Ovary (tissue), 3 donors: ENCODE measurements at regions not wholly inside any gene's neighbourhood (a gene's known extent, or its start where the extent isn't known, plus 50 kb on each side); places are given as distances from the start of the nearest gene placed in this dataset.

Experiments
- EP300 ChIP-seq: sonication (generic); formaldehyde crosslinking; IDR thresholded peaks from one replicate; pipeline ENCODE4 v1.6.1; 2017; ENCODE audit warnings: antibody characterized with exemption
- POLR2A ChIP-seq: fragments of 450-650 bp; IDR thresholded peaks from one replicate; pipeline ENCODE4 v1.6.1; 2017; ENCODE audit warnings: antibody characterized with exemption, mild to moderate bottlenecking, moderate library complexity
- TF ChIP-seq, protein P1 (sequence below), 3 donors: fragments of 450-650 bp in 2 of 3; fragments of 200-600 bp in 1 of 3; IDR thresholded peaks; one replicate each; pipeline versions ENCODE4 v1.5.1 to v1.8.0; 2016 to 2022; ENCODE audit warnings: antibody characterized with exemption in 3 of 3, mild to moderate bottlenecking in 1 of 3
- donor health status: DM: no; HTN: no; CAD: no.

DNA sequence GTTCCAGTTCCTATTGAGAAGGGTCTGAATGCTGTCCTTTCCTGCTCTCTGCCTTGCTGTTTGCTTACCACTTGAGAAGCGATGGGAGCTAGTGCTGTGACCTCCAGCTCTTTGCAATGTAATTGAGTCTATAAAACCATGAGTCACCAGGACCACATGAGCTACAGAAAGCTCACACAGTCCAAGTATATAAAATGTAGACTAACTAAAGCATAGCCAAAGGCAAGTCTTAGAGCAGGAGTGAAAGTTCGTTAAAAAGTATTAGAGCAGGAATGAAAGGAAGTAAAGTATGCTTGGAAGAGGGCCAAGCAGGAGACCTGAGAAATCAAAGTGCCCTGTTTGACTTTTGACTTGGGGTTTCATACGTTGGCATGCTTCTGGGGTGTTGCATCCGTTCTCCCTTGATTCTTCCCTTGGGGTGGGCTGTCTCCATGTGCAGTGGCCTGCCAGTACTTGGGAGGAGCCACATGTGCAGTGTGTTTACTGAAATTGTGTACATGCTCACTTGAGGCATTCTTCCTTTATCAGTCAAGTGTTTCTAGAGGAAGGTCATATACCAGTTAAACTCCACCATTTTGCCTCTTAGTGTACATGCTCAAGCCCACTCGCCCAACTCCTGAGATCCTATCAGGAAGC, 71.3 kb upstream of the KIT start:
- TF ChIP-seq POLR2A (no peak), EP300 (no peak)
- TF ChIP-seq, protein P1, sequence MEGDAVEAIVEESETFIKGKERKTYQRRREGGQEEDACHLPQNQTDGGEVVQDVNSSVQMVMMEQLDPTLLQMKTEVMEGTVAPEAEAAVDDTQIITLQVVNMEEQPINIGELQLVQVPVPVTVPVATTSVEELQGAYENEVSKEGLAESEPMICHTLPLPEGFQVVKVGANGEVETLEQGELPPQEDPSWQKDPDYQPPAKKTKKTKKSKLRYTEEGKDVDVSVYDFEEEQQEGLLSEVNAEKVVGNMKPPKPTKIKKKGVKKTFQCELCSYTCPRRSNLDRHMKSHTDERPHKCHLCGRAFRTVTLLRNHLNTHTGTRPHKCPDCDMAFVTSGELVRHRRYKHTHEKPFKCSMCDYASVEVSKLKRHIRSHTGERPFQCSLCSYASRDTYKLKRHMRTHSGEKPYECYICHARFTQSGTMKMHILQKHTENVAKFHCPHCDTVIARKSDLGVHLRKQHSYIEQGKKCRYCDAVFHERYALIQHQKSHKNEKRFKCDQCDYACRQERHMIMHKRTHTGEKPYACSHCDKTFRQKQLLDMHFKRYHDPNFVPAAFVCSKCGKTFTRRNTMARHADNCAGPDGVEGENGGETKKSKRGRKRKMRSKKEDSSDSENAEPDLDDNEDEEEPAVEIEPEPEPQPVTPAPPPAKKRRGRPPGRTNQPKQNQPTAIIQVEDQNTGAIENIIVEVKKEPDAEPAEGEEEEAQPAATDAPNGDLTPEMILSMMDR (IDR thresholded peaks at IDR 0.05): no peak
